ENCODE measurements at regions not wholly inside any gene's neighbourhood (a gene's known extent, or its start where the extent isn't known, plus 50 kb on each side); places are given as distances from the start of the nearest gene placed in this dataset.

DNA sequence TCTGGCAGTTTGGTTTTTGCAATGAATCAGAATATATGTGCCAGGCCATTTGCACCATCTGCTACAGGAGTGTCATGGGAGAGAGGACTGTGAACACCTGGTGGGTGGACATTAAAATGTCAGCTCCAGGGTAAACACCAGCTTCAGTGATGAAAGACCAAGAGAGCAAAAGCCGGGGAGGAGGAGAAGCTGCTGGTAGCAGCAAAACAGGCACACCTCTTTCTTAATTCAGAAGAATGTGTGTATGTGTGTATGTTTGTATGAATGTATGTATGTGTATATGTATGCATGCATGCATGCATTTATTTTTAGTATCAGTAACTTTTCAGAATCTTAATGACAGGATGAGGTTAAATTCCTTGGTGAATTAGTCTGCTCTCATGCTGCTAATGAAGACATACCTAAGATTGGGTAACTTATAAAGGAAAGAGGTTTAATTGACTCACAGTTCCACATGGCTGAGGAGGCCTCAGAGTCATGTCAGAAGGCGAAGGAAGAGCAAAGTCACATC is 357.4 kb upstream of the PRICKLE1 start:
- Histone ChIP-seq H3K4me1 (ENCODE audit: control insufficient read depth, insufficient read depth, low read length) (no peaks in the 10 kb centered on the region), H3K4me3 (ENCODE audit: low read length in 2 of 2) (no peak overlapping the region), H3K9me3 (ENCODE audit: control insufficient read depth in 2 of 2, low read length in 2 of 2) (peaks cover 0 to 10% of the 10 kb centered on the region in 2 donors), H3K27ac (ENCODE audit: low read length) (no peak overlapping the region), H3K9ac (ENCODE audit: low read length in 2 of 2) (no peak overlapping the region), H3K27me3 (ENCODE audit: control insufficient read depth in 1 of 2, insufficient read depth in 2 of 2, low read length in 2 of 2) (no peaks in the 10 kb centered on the region), H3K36me3 (ENCODE audit: control insufficient read depth in 2 of 2, insufficient read depth in 2 of 2, low read length in 2 of 2) (no peaks in the 10 kb centered on the region)

DNA sequence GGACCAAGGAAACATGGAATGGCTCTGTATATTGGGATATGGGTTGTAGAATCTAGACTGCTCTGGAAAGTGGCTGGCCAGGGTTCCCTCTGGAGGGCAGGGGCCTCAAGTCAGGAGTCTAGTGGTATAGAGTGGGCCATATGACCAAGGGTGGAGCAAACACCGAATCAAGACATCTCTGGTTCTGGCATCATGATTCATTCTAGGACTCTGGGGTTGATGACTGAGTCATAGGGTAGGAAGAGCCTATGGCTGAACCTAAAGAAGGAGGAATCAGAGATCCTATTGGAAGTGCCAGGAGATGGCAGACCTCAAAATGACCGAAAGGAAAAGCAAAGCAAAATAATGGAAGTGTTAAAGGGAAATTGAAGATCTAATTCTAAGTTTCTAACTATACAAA is 356.4 kb upstream of the PRICKLE1 start:
- Histone ChIP-seq H3K27me3 (ENCODE audit: control insufficient read depth in 1 of 2, insufficient read depth in 2 of 2, low read length in 2 of 2) (no peaks in the 10 kb centered on the region), H3K27ac (ENCODE audit: low read length) (no peak overlapping the region), H3K9me3 (ENCODE audit: control insufficient read depth in 2 of 2, low read length in 2 of 2) (peaks cover 0 to 10% of the 10 kb centered on the region in 2 donors), H3K4me3 (ENCODE audit: low read length in 2 of 2) (no peak overlapping the region), H3K36me3 (ENCODE audit: control insufficient read depth in 2 of 2, insufficient read depth in 2 of 2, low read length in 2 of 2) (no peaks in the 10 kb centered on the region), H3K4me1 (ENCODE audit: control insufficient read depth, insufficient read depth, low read length) (no peaks in the 10 kb centered on the region), H3K9ac (ENCODE audit: low read length in 2 of 2) (no peak overlapping the region)

DNA sequence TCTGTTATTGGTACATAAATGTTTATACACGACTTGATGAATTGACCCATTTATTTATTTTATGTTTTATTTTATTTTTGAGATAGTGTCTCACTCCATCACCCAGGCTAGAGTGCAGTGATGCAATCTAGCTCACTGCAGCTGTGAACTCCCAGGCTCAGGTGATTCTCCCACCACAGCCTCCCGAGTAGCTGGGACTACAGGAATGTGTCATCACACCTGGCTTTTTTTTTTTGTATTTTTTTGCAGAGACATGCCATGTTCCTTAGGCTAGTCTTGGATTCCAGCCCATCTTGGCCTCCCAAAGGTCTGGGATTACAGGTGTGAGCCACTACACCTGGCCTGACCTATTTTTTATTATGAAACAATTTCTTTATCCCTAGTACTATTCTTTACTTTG is 355.0 kb upstream of the PRICKLE1 start:
- Histone ChIP-seq H3K9ac (ENCODE audit: low read length in 2 of 2) (no peak overlapping the region), H3K27me3 (ENCODE audit: control insufficient read depth in 1 of 2, insufficient read depth in 2 of 2, low read length in 2 of 2) (no peaks in the 10 kb centered on the region), H3K4me1 (ENCODE audit: control insufficient read depth, insufficient read depth, low read length) (no peaks in the 10 kb centered on the region), H3K27ac (ENCODE audit: low read length) (no peak overlapping the region), H3K4me3 (ENCODE audit: low read length in 2 of 2) (no peak overlapping the region), H3K36me3 (ENCODE audit: control insufficient read depth in 2 of 2, insufficient read depth in 2 of 2, low read length in 2 of 2) (no peaks in the 10 kb centered on the region), H3K9me3 (ENCODE audit: control insufficient read depth in 2 of 2, low read length in 2 of 2) (peaks cover 0 to 10% of the 10 kb centered on the region in 2 donors)

DNA sequence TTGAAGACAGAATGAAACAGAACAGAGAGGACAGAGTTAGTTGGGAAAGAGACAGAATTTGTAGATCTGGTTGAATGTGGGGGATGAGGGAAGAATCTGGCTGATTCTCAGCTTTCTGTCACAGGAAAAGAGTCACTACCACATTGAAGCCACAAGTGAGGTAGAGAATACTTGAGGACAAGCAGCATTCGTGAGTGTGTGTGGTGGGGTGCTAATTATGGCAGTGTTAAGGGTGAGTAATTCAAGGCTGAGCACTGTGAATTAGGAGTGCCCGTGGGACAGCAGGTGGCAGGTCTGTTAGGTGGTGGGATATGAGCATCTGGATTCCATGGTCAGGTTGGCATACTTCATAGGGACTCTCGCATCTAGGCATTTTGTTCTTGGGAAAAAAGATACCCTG is 347.4 kb upstream of the PRICKLE1 start:
- H3K36me3 ChIP-seq (ENCODE audit: control insufficient read depth in 2 of 2, insufficient read depth in 2 of 2, low read length in 2 of 2): no peaks in the 10 kb centered on the region
- H3K27me3 ChIP-seq (ENCODE audit: control insufficient read depth in 1 of 2, insufficient read depth in 2 of 2, low read length in 2 of 2): no peaks in the 10 kb centered on the region
- no peaks in the 10 kb centered on the region for H3K4me1 ChIP-seq (ENCODE audit: control insufficient read depth, insufficient read depth, low read length)
- H3K27ac ChIP-seq (ENCODE audit: low read length): no peak overlapping the region
- no peak overlapping the region for H3K4me3 ChIP-seq (ENCODE audit: low read length in 2 of 2)
- no peak overlapping the region for H3K9ac ChIP-seq (ENCODE audit: low read length in 2 of 2)
- no peaks in the 10 kb centered on the region for H3K9me3 ChIP-seq (ENCODE audit: control insufficient read depth in 2 of 2, low read length in 2 of 2)

DNA sequence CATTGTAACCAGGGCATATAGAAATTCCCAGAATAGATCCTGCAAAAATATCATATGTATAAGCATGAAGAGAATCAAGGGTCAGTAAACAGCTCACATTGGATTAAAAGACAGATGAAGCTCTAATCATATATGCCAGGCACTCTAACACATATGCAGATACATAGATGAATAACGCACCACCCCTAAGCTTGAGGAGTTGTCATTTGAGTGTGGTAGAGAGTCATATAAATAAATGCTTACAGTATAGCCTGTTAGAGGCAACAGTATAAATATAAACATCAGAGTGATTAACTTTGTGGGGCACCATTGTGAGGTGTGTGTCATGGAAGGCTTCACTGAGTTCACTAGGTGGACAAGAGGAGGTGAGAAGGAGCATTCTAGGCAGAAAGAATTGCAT is 346.7 kb upstream of the PRICKLE1 start:
- Histone ChIP-seq H3K27ac (ENCODE audit: low read length) (no peak overlapping the region), H3K36me3 (ENCODE audit: control insufficient read depth in 2 of 2, insufficient read depth in 2 of 2, low read length in 2 of 2) (no peaks in the 10 kb centered on the region), H3K9ac (ENCODE audit: low read length in 2 of 2) (no peak overlapping the region), H3K9me3 (ENCODE audit: control insufficient read depth in 2 of 2, low read length in 2 of 2) (no peaks in the 10 kb centered on the region), H3K27me3 (ENCODE audit: control insufficient read depth in 1 of 2, insufficient read depth in 2 of 2, low read length in 2 of 2) (no peaks in the 10 kb centered on the region), H3K4me1 (ENCODE audit: control insufficient read depth, insufficient read depth, low read length) (no peaks in the 10 kb centered on the region), H3K4me3 (ENCODE audit: low read length in 2 of 2) (no peak overlapping the region)

DNA sequence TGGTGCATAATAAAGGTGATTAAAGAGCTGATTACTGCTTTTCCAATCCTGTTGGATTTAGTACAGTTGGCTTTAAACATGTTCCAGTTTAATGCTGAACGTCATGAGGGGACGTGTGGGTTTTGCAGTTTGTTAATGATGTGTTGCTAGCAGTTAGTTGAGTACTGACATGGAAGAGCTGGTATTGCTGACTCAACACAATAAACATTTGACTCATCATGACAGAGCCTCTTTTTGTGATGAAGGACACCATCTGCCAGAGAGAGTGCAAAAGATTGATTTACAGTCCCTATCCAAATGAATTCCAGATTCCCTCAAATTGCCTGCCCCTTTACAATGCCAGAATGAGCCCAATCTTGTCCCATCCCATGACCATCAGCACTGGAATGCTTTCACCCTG is 346.2 kb upstream of the PRICKLE1 start:
- no peak overlapping the region for H3K27ac ChIP-seq (ENCODE audit: low read length)
- H3K9me3 ChIP-seq (ENCODE audit: control insufficient read depth in 2 of 2, low read length in 2 of 2): no peaks in the 10 kb centered on the region
- H3K4me3 ChIP-seq (ENCODE audit: low read length in 2 of 2): no peak overlapping the region
- no peaks in the 10 kb centered on the region for H3K27me3 ChIP-seq (ENCODE audit: control insufficient read depth in 1 of 2, insufficient read depth in 2 of 2, low read length in 2 of 2)
- H3K36me3 ChIP-seq (ENCODE audit: control insufficient read depth in 2 of 2, insufficient read depth in 2 of 2, low read length in 2 of 2): no peaks in the 10 kb centered on the region
- H3K4me1 ChIP-seq (ENCODE audit: control insufficient read depth, insufficient read depth, low read length): no peaks in the 10 kb centered on the region
- H3K9ac ChIP-seq (ENCODE audit: low read length in 2 of 2): no peak overlapping the region

DNA sequence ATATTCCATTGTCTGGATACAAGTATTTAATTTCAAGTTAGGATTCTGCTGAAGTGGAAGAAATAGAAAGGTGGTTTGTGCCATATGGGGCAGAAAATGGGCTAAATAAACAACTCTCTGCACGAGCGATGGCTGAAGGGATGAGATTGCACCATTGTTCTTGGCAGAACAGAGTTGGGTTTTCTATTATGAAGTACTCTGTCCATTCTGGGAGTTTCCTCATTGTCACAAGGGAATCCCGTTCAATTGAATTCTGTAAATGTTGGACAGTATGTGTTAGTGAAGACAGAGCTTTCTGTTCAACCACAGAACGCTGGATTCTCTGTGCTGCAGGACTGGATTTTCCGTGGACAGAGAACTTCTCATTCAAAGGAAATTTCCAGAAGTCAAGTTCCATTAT is 345.5 kb upstream of the PRICKLE1 start:
- H3K9ac ChIP-seq (ENCODE audit: low read length in 2 of 2): no peak overlapping the region
- H3K4me1 ChIP-seq (ENCODE audit: control insufficient read depth, insufficient read depth, low read length): no peaks in the 10 kb centered on the region
- H3K9me3 ChIP-seq (ENCODE audit: control insufficient read depth in 2 of 2, low read length in 2 of 2): no peaks in the 10 kb centered on the region
- H3K27me3 ChIP-seq (ENCODE audit: control insufficient read depth in 1 of 2, insufficient read depth in 2 of 2, low read length in 2 of 2): no peaks in the 10 kb centered on the region
- no peak overlapping the region for H3K4me3 ChIP-seq (ENCODE audit: low read length in 2 of 2)
- H3K36me3 ChIP-seq (ENCODE audit: control insufficient read depth in 2 of 2, insufficient read depth in 2 of 2, low read length in 2 of 2): no peaks in the 10 kb centered on the region
- no peak overlapping the region for H3K27ac ChIP-seq (ENCODE audit: low read length)

DNA sequence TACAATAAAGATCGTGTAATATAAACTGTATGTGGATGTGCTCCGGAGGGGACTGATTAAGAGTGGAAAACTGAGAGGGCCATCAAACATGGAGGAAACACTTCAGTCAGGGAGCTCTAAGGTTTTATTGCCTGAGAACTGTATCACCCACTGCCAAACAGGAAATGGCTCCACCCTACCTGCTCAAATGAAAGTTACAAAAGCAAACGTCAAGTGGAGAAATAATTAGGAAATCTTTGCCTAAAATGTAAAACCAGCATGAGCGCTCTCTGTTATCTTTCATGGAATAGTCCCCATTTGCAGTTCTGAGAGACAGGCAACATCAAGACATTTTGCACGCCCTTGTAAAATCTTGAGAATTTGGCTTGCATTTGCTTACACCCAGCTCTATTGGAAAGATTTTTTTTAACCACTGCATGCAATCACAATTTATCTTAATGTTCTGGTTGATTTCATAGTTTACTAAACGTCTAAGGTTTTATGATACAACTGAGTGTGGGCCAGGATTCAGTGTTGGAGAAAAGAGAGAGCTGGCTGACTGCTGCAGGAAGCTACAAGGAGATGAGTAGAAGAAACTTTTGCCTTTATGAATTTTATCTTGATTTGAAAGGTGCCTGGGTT is 344.0 kb upstream of the PRICKLE1 start:
- Histone ChIP-seq H3K4me3 (ENCODE audit: low read length in 2 of 2) (no peak overlapping the region), H3K36me3 (ENCODE audit: control insufficient read depth in 2 of 2, insufficient read depth in 2 of 2, low read length in 2 of 2) (no peaks in the 10 kb centered on the region), H3K9ac (ENCODE audit: low read length in 2 of 2) (no peak overlapping the region), H3K27me3 (ENCODE audit: control insufficient read depth in 1 of 2, insufficient read depth in 2 of 2, low read length in 2 of 2) (no peaks in the 10 kb centered on the region), H3K9me3 (ENCODE audit: control insufficient read depth in 2 of 2, low read length in 2 of 2) (no peaks in the 10 kb centered on the region), H3K4me1 (ENCODE audit: control insufficient read depth, insufficient read depth, low read length) (no peaks in the 10 kb centered on the region), H3K27ac (ENCODE audit: low read length) (no peak overlapping the region)

DNA sequence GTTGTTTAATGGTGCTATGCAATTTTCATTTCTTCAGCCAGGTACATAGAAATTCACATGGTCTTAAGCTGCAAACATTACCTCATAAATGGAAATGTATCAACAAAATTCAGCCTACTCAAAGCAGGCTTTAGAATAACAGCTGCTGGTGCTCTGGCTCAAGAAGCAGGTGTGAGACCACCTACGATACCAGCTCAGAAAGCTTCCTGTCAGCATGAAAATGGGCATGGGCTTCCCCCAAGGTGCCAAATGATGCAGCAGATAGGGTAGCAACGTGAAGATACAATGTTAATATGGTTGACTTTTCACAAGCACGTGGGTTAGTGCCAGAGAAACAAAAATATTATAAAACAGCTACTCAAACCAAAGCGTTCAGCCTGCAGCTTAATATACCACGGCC is 343.4 kb upstream of the PRICKLE1 start:
- Histone ChIP-seq H3K27ac (ENCODE audit: low read length) (no peak overlapping the region), H3K9me3 (ENCODE audit: control insufficient read depth in 2 of 2, low read length in 2 of 2) (no peaks in the 10 kb centered on the region), H3K27me3 (ENCODE audit: control insufficient read depth in 1 of 2, insufficient read depth in 2 of 2, low read length in 2 of 2) (no peaks in the 10 kb centered on the region), H3K4me3 (ENCODE audit: low read length in 2 of 2) (no peak overlapping the region), H3K9ac (ENCODE audit: low read length in 2 of 2) (no peak overlapping the region), H3K4me1 (ENCODE audit: control insufficient read depth, insufficient read depth, low read length) (no peaks in the 10 kb centered on the region), H3K36me3 (ENCODE audit: control insufficient read depth in 2 of 2, insufficient read depth in 2 of 2, low read length in 2 of 2) (no peaks in the 10 kb centered on the region)

DNA sequence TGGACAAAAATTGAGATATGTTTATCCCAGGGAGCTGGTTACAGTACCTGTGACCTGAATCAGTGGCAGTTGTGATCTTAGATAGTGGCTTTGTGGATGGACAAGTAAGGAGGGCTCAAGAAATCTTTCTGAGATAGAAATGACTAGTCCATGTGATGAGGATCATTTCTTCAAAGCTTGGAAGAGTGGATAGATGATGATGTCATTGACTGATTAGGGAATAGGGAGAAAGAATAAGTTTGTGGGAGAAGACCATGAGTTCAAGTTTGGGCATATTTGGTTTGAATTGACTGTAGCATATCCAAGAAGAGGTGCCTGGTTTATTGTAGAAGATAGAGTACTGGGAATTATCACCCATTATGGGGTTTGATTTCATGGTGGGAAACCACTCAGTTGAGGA is 336.7 kb upstream of the PRICKLE1 start:
- Histone ChIP-seq H3K36me3 (ENCODE audit: control insufficient read depth in 2 of 2, insufficient read depth in 2 of 2, low read length in 2 of 2) (no peaks in the 10 kb centered on the region), H3K4me1 (ENCODE audit: control insufficient read depth, insufficient read depth, low read length) (no peaks in the 10 kb centered on the region), H3K9ac (ENCODE audit: low read length in 2 of 2) (no peak overlapping the region), H3K4me3 (ENCODE audit: low read length in 2 of 2) (no peak overlapping the region), H3K27ac (ENCODE audit: low read length) (no peak overlapping the region), H3K9me3 (ENCODE audit: control insufficient read depth in 2 of 2, low read length in 2 of 2) (no peaks in the 10 kb centered on the region), H3K27me3 (ENCODE audit: control insufficient read depth in 1 of 2, insufficient read depth in 2 of 2, low read length in 2 of 2) (no peaks in the 10 kb centered on the region)

DNA sequence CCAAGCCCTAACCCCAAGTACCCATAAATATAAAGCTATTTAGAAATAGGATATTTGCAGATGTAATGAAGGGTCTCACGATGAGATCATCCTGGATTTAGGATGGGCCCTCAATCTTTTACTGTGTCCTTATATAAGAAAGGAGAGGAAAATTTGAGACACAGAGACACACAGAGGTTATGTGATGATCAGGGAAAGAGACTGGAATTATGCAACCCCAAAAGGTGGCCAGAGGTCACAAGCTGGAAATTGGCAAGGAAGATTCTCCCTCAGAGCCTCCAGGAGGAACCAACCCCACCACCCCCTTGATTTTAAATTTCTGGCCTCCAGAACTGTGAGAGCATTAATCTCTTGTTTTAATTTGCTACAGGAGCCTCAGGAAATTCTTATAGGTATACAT is 334.9 kb upstream of the PRICKLE1 start:
- Histone ChIP-seq H3K4me1 (ENCODE audit: control insufficient read depth, insufficient read depth, low read length) (no peaks in the 10 kb centered on the region), H3K9me3 (ENCODE audit: control insufficient read depth in 2 of 2, low read length in 2 of 2) (no peaks in the 10 kb centered on the region), H3K27me3 (ENCODE audit: control insufficient read depth in 1 of 2, insufficient read depth in 2 of 2, low read length in 2 of 2) (no peaks in the 10 kb centered on the region), H3K9ac (ENCODE audit: low read length in 2 of 2) (no peak overlapping the region), H3K36me3 (ENCODE audit: control insufficient read depth in 2 of 2, insufficient read depth in 2 of 2, low read length in 2 of 2) (no peaks in the 10 kb centered on the region), H3K4me3 (ENCODE audit: low read length in 2 of 2) (no peak overlapping the region), H3K27ac (ENCODE audit: low read length) (no peak overlapping the region)
